CD4-positive, alpha-beta T cell (primary cell): ENCODE measurements at regions not wholly inside any gene's neighbourhood (a gene's known extent, or its start where the extent isn't known, plus 50 kb on each side); places are given as distances from the start of the nearest gene placed in this dataset.

Experiments used
- ATAC-seq: fragments of 200-7000 bp; cut with Tn5 transposase; one replicate; pipeline ENCODE4 v1.10.0; 2022; ENCODE audit warnings: mild to moderate bottlenecking; ENCODE audit not compliant: poor library complexity
- CTCF ChIA-PET: fragments of 350-600 bp; sonication (Branson Sonifier 250); formaldehyde crosslinking; loops from one replicate; lab custom pipeline; 2021; ENCODE audit warnings: antibody characterized with exemption, inconsistent platforms; lab: Charles Lee
- POLR2A ChIA-PET: fragments of 350-600 bp; sonication (Branson Sonifier 250); formaldehyde crosslinking; loops from one replicate; lab custom pipeline; 2021; ENCODE audit warnings: antibody characterized with exemption, inconsistent platforms; lab: Charles Lee
- DNase-seq, 14 experiments: peaks; one replicate each; pipeline ENCODE4 v3.0.0-alpha.2; 2013 to 2020; ENCODE audit warnings: mixed read lengths in 2 of 14
- H3K27ac ChIP-seq, 2 donors: one replicate each; pipeline versions ENCODE4 v1.5.1 to v1.7.0; 2013; ENCODE audit warnings: low read length in 2 of 2, low read depth in 1 of 2, mild to moderate bottlenecking in 1 of 2
- H3K27me3 ChIP-seq, 2 experiments: 1 replicate in 1 of 2; 2 replicates in 1 of 2; pipeline versions ENCODE4 v1.6.1 to v1.7.0; 2013; ENCODE audit warnings: low read length in 2 of 2, control low read depth in 1 of 2, mild to moderate bottlenecking in 1 of 2, moderate library complexity in 1 of 2; ENCODE audit not compliant: insufficient read depth in 2 of 2, control insufficient read depth in 1 of 2
- H3K36me3 ChIP-seq: one replicate; pipeline ENCODE4 v1.6.1; 2013; ENCODE audit warnings: low read length, control low read depth; ENCODE audit not compliant: insufficient read depth
- H3K4me1 ChIP-seq: one replicate; pipeline ENCODE4 v1.6.1; 2013; ENCODE audit warnings: low read length, control low read depth; ENCODE audit not compliant: insufficient read depth
- H3K4me3 ChIP-seq: one replicate; pipeline ENCODE4 v1.5.1; 2013; ENCODE audit warnings: mild to moderate bottlenecking, low read length, moderate library complexity
- H3K9me3 ChIP-seq, 2 experiments: 1 replicate in 1 of 2; 2 replicates in 1 of 2; pipeline versions ENCODE4 v1.6.1 to v1.7.0; 2013; ENCODE audit warnings: low read length in 2 of 2, mild to moderate bottlenecking in 2 of 2, control low read depth in 1 of 2, moderate library complexity in 1 of 2; ENCODE audit not compliant: control insufficient read depth in 1 of 2, insufficient read depth in 1 of 2
- H3K27ac Mint-ChIP-seq: one replicate; pipeline ENCODE4 v1.8.0; 2020; ENCODE audit warnings: mixed read lengths
- H3K27me3 Mint-ChIP-seq: one replicate; pipeline ENCODE4 v1.8.0; 2021; ENCODE audit warnings: mixed read lengths
- H3K36me3 Mint-ChIP-seq: one replicate; pipeline ENCODE4 v1.8.0; 2021; ENCODE audit warnings: low read depth, mixed read lengths
- H3K4me1 Mint-ChIP-seq: one replicate; pipeline ENCODE4 v1.8.0; 2021; ENCODE audit warnings: low read depth, mixed read lengths
- H3K4me3 Mint-ChIP-seq: one replicate; pipeline ENCODE4 v1.8.0; 2020; ENCODE audit warnings: mild to moderate bottlenecking, mixed read lengths
- H3K9me3 Mint-ChIP-seq: one replicate; pipeline ENCODE4 v1.8.0; 2020; ENCODE audit warnings: mixed read lengths
- CTCF ChIP-seq: fragments of 200-600 bp; IDR thresholded peaks from one replicate; pipeline ENCODE4 v1.8.0; 2022; ENCODE audit warnings: antibody characterized with exemption, mild to moderate bottlenecking
- intact Hi-C, 2 experiments: fragments of 100-400 bp; cut with DNase I in 1 of 2; cut with micrococcal nuclease in 1 of 2; formaldehyde crosslinking; loops; one replicate each; pipeline versions ENCODE4 v1.15.1 to v1.9.0; 2023 to 2025; cut with DNase I, micrococcal nuclease

GRCh38 chr16:86739178-86739577 is 160.8 kb downstream of the FOXL1 start:
- POLR2A ChIA-PET = no interaction called here
- no peaks in the 10 kb centered on the region for H3K9me3 ChIP-seq
- no peak for DNase-seq
- Mint-ChIP-seq H3K27me3 (peaks cover 63% of the 10 kb centered on the region), H3K4me3 (no peak overlapping the region), H3K9me3 (no peaks in the 10 kb centered on the region), H3K36me3 (no peaks in the 10 kb centered on the region), H3K27ac (no peak overlapping the region), H3K4me1 (peaks cover 7% of the 10 kb centered on the region)
- no peak for ATAC-seq
- no peak overlapping the region for H3K27ac ChIP-seq
- peaks cover 20 to 22% of the 10 kb centered on the region in 2 experiments for H3K27me3 ChIP-seq
- peaks cover 7% of the 10 kb centered on the region for H3K4me1 ChIP-seq
- TF ChIP-seq CTCF = no peak
- no peak overlapping the region for H3K4me3 ChIP-seq
- no peaks in the 10 kb centered on the region for H3K36me3 ChIP-seq
- CTCF ChIA-PET = no interaction called here
- intact Hi-C loops = no loop called here

- no peak for DNase-seq
- peaks cover 7% of the 10 kb centered on the region for H3K4me1 ChIP-seq
- no peak for TF ChIP-seq CTCF
- H3K4me1 Mint-ChIP-seq = peaks cover 7% of the 10 kb centered on the region
- intact Hi-C loops = no loop called here
- H3K4me3 Mint-ChIP-seq = no peak overlapping the region
- peaks cover 17 to 21% of the 10 kb centered on the region in 2 experiments for H3K27me3 ChIP-seq
- ATAC-seq = no peak
- no peaks in the 10 kb centered on the region for H3K9me3 Mint-ChIP-seq
- no peaks in the 10 kb centered on the region for H3K36me3 ChIP-seq
- H3K27ac Mint-ChIP-seq = no peak overlapping the region
- H3K4me3 ChIP-seq = no peak overlapping the region
- H3K27ac ChIP-seq = no peak overlapping the region
- no peaks in the 10 kb centered on the region for H3K36me3 Mint-ChIP-seq
- peaks cover 65% of the 10 kb centered on the region for H3K27me3 Mint-ChIP-seq
- no peaks in the 10 kb centered on the region for H3K9me3 ChIP-seq
- POLR2A ChIA-PET = no interaction called here
- CTCF ChIA-PET = no interaction called here
These were observed 161.5 kb downstream of the FOXL1 start for GRCh38 chr16:86739808-86740207.

- no peaks in the 10 kb centered on the region for H3K9me3 ChIP-seq
- DNase-seq (no peak), ATAC-seq (no peak)
- POLR2A ChIA-PET = no interaction called here
- intact Hi-C loops = no loop called here
- no peaks in the 10 kb centered on the region for H3K9me3 Mint-ChIP-seq
- peaks cover 7% of the 10 kb centered on the region for H3K4me1 Mint-ChIP-seq
- no peak for TF ChIP-seq CTCF
- peaks cover 17 to 21% of the 10 kb centered on the region in 2 experiments for H3K27me3 ChIP-seq
- CTCF ChIA-PET = no interaction called here
- H3K4me1 ChIP-seq = peaks cover 7% of the 10 kb centered on the region
- H3K27me3 Mint-ChIP-seq = peaks cover 63% of the 10 kb centered on the region
- H3K36me3 ChIP-seq = no peaks in the 10 kb centered on the region
- H3K4me3 ChIP-seq = no peak overlapping the region
- no peak overlapping the region for H3K27ac Mint-ChIP-seq
- H3K36me3 Mint-ChIP-seq = no peaks in the 10 kb centered on the region
- no peak overlapping the region for H3K27ac ChIP-seq
- H3K4me3 Mint-ChIP-seq = no peak overlapping the region
These were observed 161.9 kb downstream of the FOXL1 start for GRCh38 chr16:86740298-86740697.
